HG03095 (cell line): ENCODE measurements at regions not wholly inside any gene's neighbourhood (a gene's known extent, or its start where the extent isn't known, plus 50 kb on each side); places are given as distances from the start of the nearest gene placed in this dataset.
"Not testable (repeated sequence)": the region's sequence is repeated elsewhere in the genome, so short reads cannot be mapped to it uniquely, and the experiment has no call there.

ENCODE experiments used
- ATAC-seq: cut with Tn5 transposase; IDR thresholded peaks from one replicate; pipeline ENCODE4 v1.9.1; 2021; ENCODE audit warnings: moderate library complexity; ENCODE audit not compliant: unreplicated experiment

GRCh38 chr17:21470422-21470821 lies 94.3 kb downstream of the KCNJ12 start:
- not testable (repeated sequence) for ATAC-seq

- no peak for ATAC-seq
Measured at GRCh38 chr17:21470861-21471260, 94.7 kb downstream of the KCNJ12 start.

GRCh38 chr17:21474815-21475214 lies 98.7 kb downstream of the KCNJ12 start:
- no peak for ATAC-seq

GRCh38 chr17:21475571-21475970 lies 99.4 kb downstream of the KCNJ12 start:
- no peak for ATAC-seq

GRCh38 chr17:21476867-21477266 lies 100.7 kb downstream of the KCNJ12 start:
- ATAC-seq: no peak

GRCh38 chr17:21482189-21482865 lies 106.2 kb downstream of the KCNJ12 start:
- no peak for ATAC-seq

GRCh38 chr17:21488043-21488442 lies 111.9 kb downstream of the KCNJ12 start:
- ATAC-seq: not testable (repeated sequence)

GRCh38 chr17:21493993-21494392 lies 117.8 kb downstream of the KCNJ12 start:
- no peak for ATAC-seq

- ATAC-seq: no peak
Measured at GRCh38 chr17:21495281-21495680, 119.1 kb downstream of the KCNJ12 start.

- ATAC-seq: no peak
Measured at GRCh38 chr17:21500064-21500463, 123.9 kb downstream of the KCNJ12 start.

- not testable (repeated sequence) for ATAC-seq
Measured at GRCh38 chr17:21501927-21502700, 126.0 kb downstream of the KCNJ12 start.

- ATAC-seq: no peak
Measured at GRCh38 chr17:21505819-21506815, 130.0 kb downstream of the KCNJ12 start.

- ATAC-seq: not testable (repeated sequence)
Measured at GRCh38 chr17:21507806-21508205, 131.6 kb downstream of the KCNJ12 start.

GRCh38 chr17:21508211-21508610 lies 132.1 kb downstream of the KCNJ12 start:
- no peak for ATAC-seq

GRCh38 chr17:21509356-21509755 lies 133.2 kb downstream of the KCNJ12 start:
- not testable (repeated sequence) for ATAC-seq

GRCh38 chr17:21510686-21511362 lies 134.7 kb downstream of the KCNJ12 start:
- ATAC-seq: no peak

GRCh38 chr17:21511363-21512195 lies 135.4 kb downstream of the KCNJ12 start:
- ATAC-seq: no peak

GRCh38 chr17:21512307-21513011 lies 136.3 kb downstream of the KCNJ12 start:
- no peak for ATAC-seq

- ATAC-seq: no peak
Measured at GRCh38 chr17:21513012-21513570, 136.9 kb downstream of the KCNJ12 start.
